CD14-positive monocyte (primary cell): ENCODE measurements at regions not wholly inside any gene's neighbourhood (a gene's known extent, or its start where the extent isn't known, plus 50 kb on each side); places are given as distances from the start of the nearest gene placed in this dataset.

Source experiments
- DNase-seq, 3 donors: peaks; one replicate each; pipeline ENCODE4 v3.0.0-alpha.2; 2011 to 2022
- H2AFZ ChIP-seq: 2 replicates; pipeline ENCODE4 v1.6.0; 2012; ENCODE audit warnings: mild to moderate bottlenecking, low read depth, low read length, inconsistent platforms; ENCODE audit not compliant: insufficient read depth, poor library complexity, severe bottlenecking
- H3K27ac ChIP-seq, 2 donors: 1 replicate in 1 of 2; 2 replicates in 1 of 2; pipeline ENCODE4 v1.5.1; 2012 to 2013; ENCODE audit warnings: low read length in 2 of 2, control low read depth in 1 of 2, inconsistent platforms in 1 of 2, low read depth in 1 of 2, mild to moderate bottlenecking in 1 of 2
- H3K27me3 ChIP-seq, 2 donors: one replicate each; pipeline versions ENCODE4 v1.6.0 to v1.6.1; 2011 to 2013; ENCODE audit warnings: low read length in 2 of 2; ENCODE audit not compliant: control insufficient read depth in 2 of 2, insufficient read depth in 2 of 2
- H3K36me3 ChIP-seq, 2 donors: replicated peaks in 1 of 2; 1 replicate in 1 of 2; 2 replicates in 1 of 2; pipeline versions ENCODE4 v1.5.1 to v1.6.1; 2012 to 2013; ENCODE audit warnings: low read length in 2 of 2, control low read depth in 1 of 2, inconsistent platforms in 1 of 2, mild to moderate bottlenecking in 1 of 2; ENCODE audit not compliant: insufficient read depth in 2 of 2, control insufficient read depth in 1 of 2
- H3K4me1 ChIP-seq, 2 donors: 1 replicate in 1 of 2; 2 replicates in 1 of 2; pipeline versions ENCODE4 v1.5.1 to v1.6.1; 2012 to 2013; ENCODE audit warnings: low read length in 2 of 2, control low read depth in 1 of 2, inconsistent platforms in 1 of 2, mild to moderate bottlenecking in 1 of 2, moderate library complexity in 1 of 2; ENCODE audit not compliant: insufficient read depth in 2 of 2, control insufficient read depth in 1 of 2
- H3K4me2 ChIP-seq: replicated peaks from 2 replicates; pipeline ENCODE3; 2012; ENCODE audit warnings: low read length, moderate library complexity, mild to moderate bottlenecking; ENCODE audit not compliant: poor library complexity, severe bottlenecking; ENCODE audit errors: extremely low read depth
- H3K4me3 ChIP-seq, 3 experiments: fragments of 200-600 bp in 1 of 3; sonication (generic) in 1 of 3; replicated peaks in 1 of 3; 1 replicate in 2 of 3; 2 replicates in 1 of 3; pipeline ENCODE4 v1.5.1; 2011 to 2013; ENCODE audit warnings: low read length in 3 of 3, mild to moderate bottlenecking in 3 of 3, control low read depth in 2 of 3, low read depth in 2 of 3, inconsistent platforms in 1 of 3, moderate library complexity in 1 of 3
- H3K79me2 ChIP-seq: 2 replicates; pipeline ENCODE4 v1.6.0; 2012; ENCODE audit warnings: mild to moderate bottlenecking, control low read depth, inconsistent platforms, low read length, moderate library complexity; ENCODE audit not compliant: insufficient read depth
- H3K9ac ChIP-seq: 2 replicates; pipeline ENCODE4 v1.6.0; 2017; ENCODE audit warnings: low read length, mild to moderate bottlenecking; ENCODE audit not compliant: insufficient read depth, poor library complexity, severe bottlenecking
- H3K9me3 ChIP-seq, 2 donors: replicated peaks in 1 of 2; 1 replicate in 1 of 2; 2 replicates in 1 of 2; pipeline versions ENCODE4 v1.5.1 to v1.6.1; 2012 to 2013; ENCODE audit warnings: low read length in 2 of 2, control low read depth in 1 of 2; ENCODE audit not compliant: control insufficient read depth in 1 of 2, insufficient read depth in 1 of 2
- H4K20me1 ChIP-seq: 2 replicates; pipeline ENCODE4 v1.6.0; 2012; ENCODE audit warnings: mild to moderate bottlenecking, low read length, control low read depth, moderate library complexity; ENCODE audit not compliant: insufficient read depth
- H3K27ac Mint-ChIP-seq, 7 donors: one replicate each; pipeline ENCODE4 v1.8.0; 2020; ENCODE audit warnings: mild to moderate bottlenecking in 7 of 7, mixed read lengths in 7 of 7, moderate library complexity in 6 of 7, inconsistent platforms in 2 of 7
- H3K27me3 Mint-ChIP-seq, 3 donors: one replicate each; pipeline ENCODE4 v1.8.0; 2021 to 2022; ENCODE audit warnings: low read depth in 3 of 3, mild to moderate bottlenecking in 3 of 3, mixed read lengths in 3 of 3, moderate library complexity in 3 of 3, inconsistent platforms in 1 of 3
- H3K36me3 Mint-ChIP-seq, 2 donors: one replicate each; pipeline ENCODE4 v1.8.0; 2020; ENCODE audit warnings: mixed read lengths in 2 of 2, inconsistent platforms in 1 of 2, mild to moderate bottlenecking in 1 of 2
- H3K4me1 Mint-ChIP-seq: one replicate; pipeline ENCODE4 v1.8.0; 2020; ENCODE audit warnings: mild to moderate bottlenecking, mixed read lengths
- H3K4me3 Mint-ChIP-seq, 2 donors: one replicate each; pipeline ENCODE4 v1.8.0; 2020; ENCODE audit warnings: mild to moderate bottlenecking in 2 of 2, mixed read lengths in 2 of 2, moderate library complexity in 1 of 2
- H3K9me3 Mint-ChIP-seq, 7 donors: one replicate each; pipeline ENCODE4 v1.8.0; 2020 to 2022; ENCODE audit warnings: mixed read lengths in 7 of 7, mild to moderate bottlenecking in 6 of 7, moderate library complexity in 6 of 7, inconsistent platforms in 2 of 7
- CTCF ChIP-seq: fragments of 200-600 bp; IDR thresholded peaks from one replicate; pipeline ENCODE4 v1.8.0; 2022; ENCODE audit warnings: antibody characterized with exemption, mild to moderate bottlenecking
- WGBS: methylation state at CpG from one replicate; pipeline ENCODE4 v1.1.5; 2013; ENCODE audit warnings: missing lambda C conversion rate; ENCODE audit not compliant: insufficient coverage; 5-methylcytosine and 5-hydroxymethylcytosine counted together
- intact Hi-C, 2 donors: fragments of 100-400 bp; cut with micrococcal nuclease; formaldehyde crosslinking; loops; one replicate each; pipeline versions ENCODE4 v1.15.0 to v1.15.1; 2023

DNA sequence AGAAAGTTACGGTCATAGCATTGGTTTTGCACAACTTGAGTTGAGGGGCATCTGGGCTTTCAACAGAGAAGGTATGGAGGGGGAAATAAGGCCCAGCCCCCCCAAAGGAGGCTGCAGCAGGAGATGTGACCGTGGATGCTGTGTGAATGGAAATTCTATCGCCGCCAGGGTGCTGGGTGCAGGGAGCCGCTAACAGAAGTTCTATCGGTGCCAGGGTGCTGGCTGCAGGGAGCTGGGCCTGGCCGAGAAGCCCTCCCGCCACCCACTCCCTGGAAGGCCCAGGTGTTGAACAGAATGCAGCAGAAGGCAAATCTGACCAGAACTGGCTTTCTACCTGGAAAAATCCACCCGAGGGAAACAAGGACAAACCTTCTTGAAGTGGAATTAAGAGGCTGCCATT is 115.0 kb downstream of the SHANK2 start:
- no peak for DNase-seq
- no peak overlapping the region for H3K4me3 ChIP-seq
- no peaks in the 10 kb centered on the region for H3K4me1 ChIP-seq
- no peaks in the 10 kb centered on the region for H3K27me3 ChIP-seq
- H3K36me3 ChIP-seq: no peaks in the 10 kb centered on the region
- H3K9me3 ChIP-seq: no peaks in the 10 kb centered on the region
- Mint-ChIP-seq H3K36me3 (no peaks in the 10 kb centered on the region), H3K27me3 (peaks cover 0 to 2% (median 1%) of the 10 kb centered on the region in 3 donors), H3K4me1 (no peaks in the 10 kb centered on the region), H3K9me3 (peaks cover 0 to 6% (median 0%) of the 10 kb centered on the region in 7 donors), H3K4me3 (no peak overlapping the region), H3K27ac (no peak overlapping the region)
- H2AFZ ChIP-seq: no peak overlapping the region
- no peaks in the 10 kb centered on the region for H3K79me2 ChIP-seq
- H4K20me1 ChIP-seq: no peaks in the 10 kb centered on the region
- H3K9ac ChIP-seq: no peak overlapping the region
- no peak overlapping the region for H3K27ac ChIP-seq
- no peak for TF ChIP-seq CTCF
- WGBS: 99% methylated on average over 6 of the region's 9 CpGs
- intact Hi-C loops: no loop called here
- no peak overlapping the region for H3K4me2 ChIP-seq

DNA sequence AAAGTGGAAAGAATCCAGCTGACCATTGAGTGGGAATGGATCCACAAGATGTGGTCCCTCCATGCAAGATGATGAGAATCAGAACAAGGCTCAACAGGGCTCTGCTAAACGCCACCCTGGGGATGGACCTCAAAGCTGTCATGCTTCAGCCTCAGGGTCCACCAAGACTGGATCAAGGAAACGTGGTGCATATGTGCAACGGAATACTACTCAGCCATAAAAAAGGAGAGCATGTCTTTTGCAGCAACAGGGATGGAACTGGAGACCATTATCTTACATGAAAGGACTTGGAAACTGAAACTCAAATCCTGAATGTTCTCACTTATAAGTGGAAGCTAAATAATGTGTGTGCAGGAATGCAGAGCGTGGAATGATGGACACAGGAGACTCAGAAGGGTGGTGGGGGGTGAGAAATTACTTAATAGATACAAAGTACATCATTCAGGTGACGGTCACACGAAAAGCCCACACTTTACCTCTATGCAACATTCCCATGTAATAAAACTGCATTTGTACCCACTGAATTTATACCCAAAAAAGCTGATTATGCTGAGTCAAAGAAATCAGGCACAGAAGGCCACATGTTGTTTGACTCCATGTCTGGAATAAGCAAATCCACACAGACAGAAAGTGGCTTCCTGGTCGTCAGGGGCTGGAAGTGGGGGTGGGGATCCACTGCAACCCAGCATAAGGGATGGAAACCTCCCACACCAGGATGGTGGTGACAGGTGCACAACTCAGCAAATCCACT is 116.1 kb downstream of the SHANK2 start:
- no peaks in the 10 kb centered on the region for H3K9me3 ChIP-seq
- H3K4me3 Mint-ChIP-seq: no peak overlapping the region
- H3K27me3 ChIP-seq: no peaks in the 10 kb centered on the region
- peaks cover 0 to 2% (median 0%) of the 10 kb centered on the region in 3 donors for H3K27me3 Mint-ChIP-seq
- H2AFZ ChIP-seq: no peak overlapping the region
- no peaks in the 10 kb centered on the region for H3K4me1 ChIP-seq
- no peak overlapping the region for H3K9ac ChIP-seq
- H4K20me1 ChIP-seq: no peaks in the 10 kb centered on the region
- no peaks in the 10 kb centered on the region for H3K79me2 ChIP-seq
- intact Hi-C loops: no loop called here
- H3K27ac ChIP-seq: no peak overlapping the region
- no peak for TF ChIP-seq CTCF
- no peak for DNase-seq
- no peak overlapping the region for H3K27ac Mint-ChIP-seq
- H3K4me2 ChIP-seq: no peak overlapping the region
- WGBS: 100% methylated on average over 1 of the region's 7 CpGs
- H3K36me3 ChIP-seq: no peaks in the 10 kb centered on the region
- no peak overlapping the region for H3K4me3 ChIP-seq
- H3K4me1 Mint-ChIP-seq: no peaks in the 10 kb centered on the region
- H3K36me3 Mint-ChIP-seq: no peaks in the 10 kb centered on the region
- H3K9me3 Mint-ChIP-seq: peaks cover 0 to 6% (median 0%) of the 10 kb centered on the region in 7 donors
